GM21390 (cell line): ENCODE measurements at regions not wholly inside any gene's neighbourhood (a gene's known extent, or its start where the extent isn't known, plus 50 kb on each side); places are given as distances from the start of the nearest gene placed in this dataset.
"Not testable (repeated sequence)": the region's sequence is repeated elsewhere in the genome, so short reads cannot be mapped to it uniquely, and the experiment has no call there.

ENCODE experiments used
- ATAC-seq: cut with Tn5 transposase; IDR thresholded peaks from one replicate; pipeline ENCODE4 v1.9.1; 2021; ENCODE audit not compliant: unreplicated experiment

DNA sequence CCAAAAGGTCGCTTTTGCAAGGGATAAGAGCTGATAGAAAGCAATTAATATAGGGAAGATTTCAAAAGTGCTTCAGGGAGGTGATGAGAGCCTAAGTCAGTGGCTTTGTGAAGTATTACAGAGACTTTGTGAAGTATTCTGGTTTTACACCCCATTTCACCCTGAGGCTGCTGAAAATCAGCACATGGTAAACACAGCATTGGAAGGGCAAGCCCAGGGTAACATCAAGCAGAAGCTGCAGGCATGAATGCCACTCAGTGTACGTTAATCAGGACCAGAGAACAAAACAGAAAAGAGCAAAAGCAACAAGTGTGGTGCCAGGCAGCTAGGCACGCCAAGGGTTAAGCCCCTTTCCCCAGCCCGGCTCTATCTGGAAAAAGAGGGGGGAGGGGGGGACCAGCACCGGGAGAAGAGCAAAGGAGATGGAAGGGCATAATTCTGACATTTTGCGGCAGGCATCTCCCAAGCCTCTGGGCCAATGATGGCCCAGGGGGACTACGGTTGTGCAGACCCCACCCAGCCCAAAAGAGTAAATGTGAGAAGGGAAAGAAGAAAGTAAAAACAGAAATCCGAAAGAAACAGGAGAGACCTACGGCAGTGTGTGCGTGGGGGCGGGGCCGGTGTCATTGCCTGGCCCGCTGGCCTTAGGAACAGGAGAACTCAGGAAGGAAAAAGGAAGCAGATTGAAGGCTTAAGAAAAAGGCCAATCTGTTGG lies 58.9 kb downstream of the DHRS2 start:
- ATAC-seq = no peak

DNA sequence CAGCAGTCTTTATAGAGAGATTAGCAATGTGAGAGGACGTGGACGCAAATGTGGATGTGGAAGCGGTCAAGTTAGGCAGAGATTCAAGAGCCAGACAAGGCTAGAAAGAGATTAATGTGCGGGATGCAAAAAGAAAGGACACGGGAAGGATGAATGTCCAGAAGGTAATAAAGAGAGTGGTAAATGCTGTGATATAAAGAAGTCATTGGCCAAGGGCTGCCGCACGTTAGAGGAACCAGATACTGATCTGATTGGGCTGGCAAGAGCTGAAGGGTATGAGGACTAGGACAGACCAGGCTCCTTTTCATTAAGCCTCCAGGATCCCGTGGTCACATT lies 59.5 kb downstream of the DHRS2 start:
- ATAC-seq = no peak

DNA sequence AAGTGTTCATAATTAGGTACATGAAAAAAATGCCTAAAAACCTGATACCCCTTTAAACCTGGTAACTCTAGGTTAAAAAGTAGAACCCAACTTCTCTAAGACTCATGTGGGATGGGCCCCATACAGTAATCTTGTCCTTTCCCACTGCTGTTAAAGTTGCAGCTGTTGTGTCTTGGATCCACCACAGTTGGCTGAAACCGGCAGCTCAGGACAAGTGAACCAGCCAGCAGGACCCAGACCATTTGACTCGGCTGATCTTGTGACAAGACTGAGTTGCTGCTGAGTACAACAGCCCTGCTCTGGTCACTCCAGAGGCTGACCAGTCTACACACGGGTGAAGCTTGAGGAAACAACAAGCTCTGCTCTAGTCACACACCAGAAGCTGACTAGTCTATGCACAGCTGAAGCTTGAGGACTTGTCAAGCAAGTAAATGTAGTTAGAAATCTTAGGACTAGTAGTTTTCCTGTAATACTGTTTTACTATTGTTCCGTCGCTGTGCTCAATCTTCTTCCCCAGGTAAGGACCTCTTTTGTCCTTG lies 60.6 kb downstream of the DHRS2 start:
- ATAC-seq = no peak

DNA sequence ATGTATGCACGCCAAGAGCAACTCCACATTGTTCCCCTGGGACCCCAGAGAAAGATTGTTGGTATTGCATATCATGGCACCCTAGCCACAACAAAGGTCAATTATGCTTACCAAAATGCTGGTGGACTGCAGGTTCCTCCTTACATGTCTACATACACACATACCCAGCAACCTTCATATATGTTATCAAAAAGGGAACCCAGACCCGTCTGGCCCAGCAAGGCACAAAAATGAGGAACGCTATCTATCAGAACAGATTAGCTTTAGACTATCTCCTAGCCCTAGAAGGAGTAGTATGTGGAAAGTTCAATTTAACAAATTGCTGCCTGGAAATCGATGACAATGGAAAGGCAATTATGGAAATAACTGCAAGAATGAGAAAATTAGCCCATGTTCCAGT lies 61.5 kb downstream of the DHRS2 start:
- ATAC-seq = no peak

DNA sequence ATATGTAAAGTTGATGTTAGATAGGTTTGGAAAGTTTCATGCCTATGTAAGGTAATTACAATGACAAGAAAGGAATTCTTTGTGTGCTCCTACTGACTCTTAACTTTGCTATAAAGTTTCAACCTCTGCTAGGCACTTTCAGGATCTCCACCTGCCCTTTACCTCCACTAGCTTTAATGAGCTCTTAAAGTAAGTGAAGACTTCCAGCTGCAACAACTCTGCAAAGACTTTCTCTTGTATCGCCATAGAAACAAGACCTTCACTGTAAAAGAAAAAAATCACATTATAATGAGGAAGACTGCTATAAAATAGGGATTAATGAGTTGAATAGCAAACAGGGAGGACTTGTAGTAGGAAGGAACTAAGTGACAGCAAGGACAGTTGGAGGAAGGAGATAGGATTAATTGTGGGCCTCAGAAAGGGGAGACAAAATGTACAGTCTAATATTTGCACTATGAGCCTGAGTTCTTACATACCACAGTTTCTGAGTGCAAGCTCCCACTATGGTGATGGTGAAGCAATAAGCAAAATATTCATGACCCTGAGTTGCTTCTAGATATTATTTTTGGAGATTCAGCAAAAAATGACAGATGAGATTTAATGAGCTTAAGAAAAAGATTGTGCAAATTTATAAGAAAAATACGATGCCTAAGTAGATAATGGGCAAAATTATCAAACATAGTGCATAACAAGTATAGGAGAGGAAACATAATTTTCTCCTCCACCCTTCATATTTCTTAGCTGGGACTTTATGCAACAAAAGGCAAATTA lies 66.7 kb downstream of the DHRS2 start:
- no peak for ATAC-seq

DNA sequence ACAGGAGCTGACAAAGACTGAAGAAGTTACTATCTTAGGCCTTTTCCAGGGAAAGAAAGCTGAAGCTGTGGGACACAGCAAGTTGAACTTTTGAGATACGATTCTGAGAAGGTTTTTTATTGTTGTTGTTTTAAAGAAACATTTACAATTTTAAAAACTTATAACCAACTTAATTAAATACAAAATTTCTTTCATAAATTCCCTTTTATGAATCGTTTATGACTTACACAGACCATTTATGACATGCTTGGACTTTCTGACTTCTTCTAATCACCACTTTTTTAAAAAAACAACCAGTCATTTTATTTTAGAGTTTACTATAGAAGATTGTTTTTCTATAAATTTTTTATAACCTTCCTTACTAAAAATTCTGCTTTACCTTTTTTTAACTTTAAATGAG lies 68.7 kb downstream of the DHRS2 start:
- ATAC-seq = no peak

DNA sequence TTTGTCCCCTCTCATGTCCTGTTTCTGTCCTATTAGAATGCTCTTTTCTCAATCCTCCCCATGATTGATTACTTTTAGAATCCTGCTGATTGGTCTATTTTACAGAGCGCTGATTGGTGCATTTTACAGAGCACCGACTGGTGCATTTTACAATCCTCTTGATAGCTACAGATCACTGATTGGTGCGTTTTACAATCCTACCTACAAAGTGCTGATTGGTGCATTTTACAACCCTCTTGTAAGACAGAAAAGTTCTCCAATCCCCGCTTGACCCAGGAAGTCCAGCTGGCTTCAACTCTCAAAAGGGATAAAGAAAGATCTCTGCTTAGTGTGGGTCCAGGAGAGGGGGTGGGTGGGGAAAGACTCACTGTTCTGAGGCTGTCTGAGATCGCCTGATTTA lies 71.3 kb downstream of the DHRS2 start:
- ATAC-seq = no peak

DNA sequence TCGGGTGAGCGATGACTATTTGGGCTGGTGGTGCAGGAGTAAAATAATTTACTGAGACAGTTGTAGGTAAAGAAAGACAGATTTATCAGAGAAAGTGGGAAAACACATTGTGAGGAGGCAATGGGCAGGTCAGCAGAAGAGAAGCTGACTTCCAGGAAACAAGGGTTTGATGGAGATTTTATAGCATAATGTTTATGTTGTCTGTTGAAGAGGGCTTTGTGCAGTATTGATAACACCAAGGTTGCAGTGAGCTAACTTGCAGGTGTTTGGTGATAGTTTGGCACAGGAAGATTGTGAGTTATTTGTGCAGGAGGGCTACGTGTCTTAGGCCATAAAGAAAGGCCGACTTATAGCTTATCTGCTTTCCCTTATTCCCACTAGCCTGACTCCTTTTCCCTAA lies 72.2 kb downstream of the DHRS2 start:
- no peak for ATAC-seq

DNA sequence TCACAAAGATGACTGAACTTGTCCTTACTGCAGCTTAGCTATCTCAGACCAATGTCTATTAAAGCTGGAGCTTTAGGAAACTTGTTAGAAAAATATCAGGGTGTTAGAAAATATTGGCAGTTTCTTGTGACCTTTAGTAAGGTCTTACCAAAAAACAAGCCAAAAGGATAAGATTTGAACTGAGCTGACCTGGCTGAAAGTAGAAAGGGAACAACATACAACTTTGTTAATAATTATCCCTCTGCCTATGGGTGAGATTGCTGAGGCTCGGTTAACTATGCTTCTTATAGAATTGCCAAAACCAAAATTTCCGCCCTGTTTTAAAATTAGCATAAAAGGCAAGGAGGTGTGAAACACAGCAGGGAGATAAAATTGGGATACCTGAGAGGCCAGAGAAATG lies 73.8 kb downstream of the DHRS2 start:
- ATAC-seq = no peak

DNA sequence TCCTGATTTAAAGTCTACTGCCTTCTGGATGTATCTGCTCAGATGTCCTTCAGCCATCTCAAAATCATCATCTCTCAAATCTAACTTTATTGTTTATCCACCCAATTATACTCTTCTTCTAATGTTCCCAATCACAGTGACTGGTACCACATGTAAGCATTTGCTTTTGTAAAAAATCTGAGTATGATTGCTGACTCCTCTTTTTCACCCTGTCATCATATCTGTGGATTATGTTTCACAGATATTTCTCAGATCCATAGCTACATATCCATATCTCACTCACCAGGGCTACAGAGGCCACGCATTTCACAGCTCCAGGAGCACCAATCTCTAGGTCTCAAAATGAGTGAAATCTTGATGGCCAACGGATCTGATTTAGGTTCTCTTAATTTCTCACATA lies 76.1 kb downstream of the DHRS2 start:
- no peak for ATAC-seq

DNA sequence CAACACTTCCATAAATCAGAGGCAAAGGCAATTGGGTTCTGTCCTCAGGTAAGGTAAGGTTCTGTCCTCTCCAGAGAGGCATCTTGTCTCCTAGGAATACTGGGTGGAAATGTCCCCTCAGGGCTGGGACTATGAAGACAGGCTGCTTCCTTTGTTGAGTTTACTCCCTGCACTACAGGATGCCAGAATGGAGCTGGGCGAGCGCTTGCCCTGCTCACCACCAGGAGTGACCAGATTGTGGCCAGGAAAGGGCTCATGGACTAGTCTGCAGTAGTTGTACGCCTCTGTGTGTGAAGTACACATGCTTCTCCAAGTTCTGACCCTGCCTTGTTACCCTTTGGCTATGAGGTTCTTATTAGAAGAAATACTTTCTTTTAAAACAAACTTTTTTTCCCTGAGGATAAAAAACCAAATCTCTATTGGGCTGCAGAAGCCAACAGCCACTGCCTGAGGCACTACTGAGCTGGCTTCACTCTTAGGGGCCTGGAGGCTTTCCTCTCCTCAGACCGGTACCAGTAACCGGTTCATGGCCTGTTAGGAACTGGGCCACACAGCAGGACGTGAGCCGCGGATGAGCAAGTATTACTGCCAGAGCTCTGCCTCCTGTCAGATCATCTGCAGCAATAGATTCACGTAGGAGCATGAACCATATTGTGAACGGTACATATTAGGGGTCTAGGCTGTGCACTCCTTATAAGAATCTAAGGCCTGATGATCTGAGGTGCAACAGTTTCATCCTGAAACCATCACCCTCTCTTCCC lies 83.2 kb downstream of the DHRS2 start:
- no peak for ATAC-seq

DNA sequence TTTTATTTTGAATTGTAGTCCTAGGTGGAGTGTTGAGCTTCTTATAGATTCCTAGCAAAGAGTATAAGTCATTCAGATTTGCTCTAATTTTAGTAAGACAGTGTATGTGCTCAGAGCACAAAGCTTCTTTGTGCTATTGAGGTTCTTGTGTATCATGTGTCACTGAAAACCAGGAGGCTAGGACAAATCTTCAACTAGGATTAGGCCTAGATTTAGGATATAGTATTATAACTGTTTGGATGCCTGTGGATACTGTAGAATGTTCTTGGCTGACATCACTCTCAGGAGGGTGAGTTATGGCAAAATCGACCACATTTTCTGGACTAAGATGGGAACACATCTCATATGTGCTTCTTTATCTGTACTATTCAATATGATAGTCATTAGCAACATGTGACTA lies 86.5 kb downstream of the DHRS2 start:
- ATAC-seq = no peak

DNA sequence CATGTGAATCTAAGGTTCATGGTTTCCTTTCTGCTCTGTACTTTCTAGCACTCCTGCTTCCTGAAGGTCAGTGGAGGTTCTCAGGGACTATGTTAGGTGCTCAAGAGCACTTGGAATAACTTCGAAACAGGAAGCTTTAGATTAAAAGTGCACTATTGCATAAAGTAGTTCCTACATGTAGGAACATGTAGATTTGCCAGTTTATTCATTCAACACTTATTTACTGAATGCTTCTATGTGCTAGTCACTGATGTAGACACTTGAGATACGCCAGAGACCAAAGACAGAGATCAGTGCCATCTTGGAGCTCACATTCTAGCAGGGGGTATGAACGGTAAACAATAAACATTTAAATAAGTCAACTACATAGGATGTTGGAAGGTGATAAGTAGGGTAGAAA lies 87.7 kb downstream of the DHRS2 start:
- ATAC-seq = no peak

DNA sequence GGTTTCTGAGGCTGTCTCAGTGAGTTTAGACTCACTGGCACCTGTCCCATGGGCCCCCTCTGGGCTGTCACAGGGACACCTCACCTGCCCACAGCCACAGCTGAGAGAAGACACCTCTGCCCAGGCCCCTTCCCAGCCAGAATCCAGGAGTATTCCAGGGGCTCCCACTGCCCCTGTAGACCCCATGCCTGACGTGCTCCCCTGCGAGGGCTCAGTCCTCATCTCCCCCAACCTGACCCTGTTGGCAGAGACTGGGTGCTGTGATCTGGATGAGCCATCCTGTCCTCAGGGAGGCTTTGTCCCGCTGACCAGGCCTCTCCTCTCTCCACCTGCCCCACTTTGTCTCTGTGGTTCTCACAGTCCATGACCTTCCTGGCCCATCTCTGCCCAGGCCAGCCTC lies 89.4 kb downstream of the DHRS2 start:
- ATAC-seq = no peak

DNA sequence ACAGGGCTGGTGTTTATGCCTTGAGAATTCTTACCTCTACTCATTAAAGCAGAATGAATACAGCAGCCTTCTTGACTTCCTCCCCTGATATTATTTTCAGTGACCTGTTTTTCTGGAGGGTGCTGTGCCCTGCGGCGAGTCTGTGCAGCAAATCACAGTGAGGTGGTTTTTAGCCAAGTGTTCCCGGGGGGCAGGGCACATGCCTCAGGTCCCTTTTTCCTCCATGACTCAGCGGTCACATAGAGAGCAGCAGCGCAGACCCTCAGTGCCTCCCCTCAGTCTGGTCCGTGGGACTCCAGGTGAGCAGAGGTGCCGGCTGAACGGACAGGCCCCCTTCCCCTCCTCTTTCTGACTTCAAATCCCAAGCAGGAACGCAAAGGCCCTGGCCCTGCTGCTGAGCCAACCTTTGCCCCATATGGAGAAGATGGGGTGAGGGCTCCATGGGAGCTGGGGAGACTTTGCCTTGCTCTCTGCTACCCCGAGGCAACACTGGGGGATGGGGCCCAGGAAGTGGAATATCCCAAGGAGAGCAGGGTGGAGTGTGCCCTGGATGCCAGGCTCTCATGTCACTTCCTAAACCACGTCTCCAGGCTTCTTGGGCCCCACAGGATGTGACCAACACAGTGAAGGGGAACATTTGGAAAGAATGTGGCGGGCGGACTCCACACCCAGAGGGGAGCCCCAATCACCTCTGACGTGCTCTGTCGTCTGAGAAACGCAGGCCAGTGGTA lies 90.0 kb downstream of the DHRS2 start:
- no peak for ATAC-seq

DNA sequence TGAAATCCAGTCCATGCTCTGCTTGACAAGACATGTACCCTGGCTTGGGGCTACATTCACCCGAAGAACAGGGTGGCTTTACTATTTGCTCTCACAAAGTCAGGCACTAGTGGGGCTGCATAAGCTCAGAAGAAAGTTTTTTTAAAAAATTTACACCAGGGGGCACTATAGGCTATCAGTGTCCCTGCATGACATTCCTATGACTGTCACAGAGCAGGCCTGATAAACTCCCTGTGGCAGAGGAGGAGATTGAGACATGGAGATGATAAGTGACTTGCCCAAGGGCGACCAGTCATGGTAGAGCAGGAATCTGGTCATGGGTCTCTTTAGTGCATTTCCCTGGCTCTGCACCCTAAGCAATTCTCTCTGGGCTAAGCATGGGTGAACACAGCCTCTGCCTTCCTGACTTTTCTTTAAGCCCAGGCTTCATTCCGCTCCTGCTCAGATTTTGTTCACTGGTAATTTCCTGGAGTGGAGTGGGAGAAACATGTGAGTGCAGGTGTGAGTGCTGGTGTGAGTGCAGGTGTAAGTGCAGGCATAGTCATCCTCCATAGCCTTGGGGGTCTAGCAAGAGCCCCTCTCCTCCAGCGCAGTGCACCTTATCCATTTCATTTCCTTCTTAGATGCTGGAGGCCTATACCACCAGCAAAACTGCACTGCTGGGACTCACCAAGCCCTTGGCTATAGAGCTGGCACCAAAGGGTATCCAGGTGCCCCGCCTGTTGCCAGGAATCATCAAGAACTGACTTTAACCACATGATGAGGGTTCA lies 91.6 kb downstream of the DHRS2 start:
- ATAC-seq = no peak

DNA sequence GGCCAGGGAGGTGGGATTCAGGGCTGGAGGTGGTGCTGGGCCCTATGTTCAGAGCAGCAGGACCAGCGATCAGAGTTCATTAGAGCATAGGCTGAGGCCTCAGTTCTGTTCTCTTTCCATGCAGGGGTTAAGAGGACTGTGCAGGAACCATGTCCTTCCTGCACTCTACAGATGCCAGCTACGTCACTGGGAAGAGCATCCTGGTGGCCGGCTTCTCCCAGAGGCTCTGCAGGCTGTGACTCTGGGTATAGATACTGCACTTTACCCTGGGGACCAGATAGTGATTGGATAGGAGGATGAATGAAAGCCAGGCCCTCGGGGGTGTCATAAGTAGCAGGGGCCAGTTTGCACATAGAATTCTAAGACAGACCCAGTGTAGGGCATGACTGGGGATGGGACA lies 92.6 kb downstream of the DHRS2 start:
- ATAC-seq = no peak

DNA sequence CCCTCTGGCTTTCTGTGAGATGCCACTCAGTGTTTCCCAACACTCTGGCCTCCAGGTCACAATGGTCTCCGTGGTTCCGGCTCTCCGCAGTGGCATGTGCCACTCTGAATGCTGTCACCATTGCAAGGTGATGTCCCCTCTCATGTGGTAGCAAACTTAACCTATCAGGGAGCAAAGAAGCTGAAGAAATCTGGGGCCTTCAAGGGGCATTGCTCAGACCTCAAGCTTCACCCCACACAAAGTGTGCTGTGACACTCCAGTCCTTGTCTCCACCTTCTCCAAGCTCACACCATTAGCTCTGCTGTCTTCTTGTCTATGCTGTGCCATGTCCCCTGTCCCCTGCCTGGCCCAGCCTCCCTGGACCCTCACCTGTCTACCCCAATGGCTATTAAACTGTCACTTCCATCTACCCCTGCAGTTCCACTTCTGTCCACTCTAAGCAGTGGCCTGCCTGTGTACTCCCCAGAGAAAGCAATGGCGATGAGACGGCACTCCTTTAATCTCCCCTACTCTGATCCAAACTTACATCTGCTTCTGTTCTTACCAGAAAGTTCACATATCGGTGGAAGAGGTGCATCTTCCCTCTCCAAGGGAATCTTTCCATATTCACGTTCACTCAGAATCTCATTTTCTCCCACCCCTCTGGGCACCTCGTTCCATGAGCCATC lies 93.7 kb downstream of the DHRS2 start:
- ATAC-seq = no peak

DNA sequence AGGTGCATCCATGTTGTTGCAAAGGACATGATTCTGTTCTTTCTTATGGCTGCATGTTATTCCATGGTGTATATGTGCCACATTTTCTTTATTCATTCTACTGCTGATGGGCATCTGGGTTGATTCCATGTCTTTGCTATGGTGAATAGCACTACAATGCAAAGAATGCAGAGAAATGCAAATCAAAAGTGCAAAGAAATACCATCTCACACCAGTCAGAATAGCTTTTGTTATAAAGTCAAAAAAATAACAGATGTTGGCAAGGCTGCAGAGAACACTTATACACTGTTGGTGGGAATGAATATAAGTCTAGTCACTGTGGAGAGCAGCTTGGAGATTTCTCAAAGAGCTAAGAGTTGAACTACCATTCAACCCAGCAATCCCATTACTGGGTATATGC lies 99.2 kb downstream of the DHRS2 start:
- ATAC-seq = no peak

DNA sequence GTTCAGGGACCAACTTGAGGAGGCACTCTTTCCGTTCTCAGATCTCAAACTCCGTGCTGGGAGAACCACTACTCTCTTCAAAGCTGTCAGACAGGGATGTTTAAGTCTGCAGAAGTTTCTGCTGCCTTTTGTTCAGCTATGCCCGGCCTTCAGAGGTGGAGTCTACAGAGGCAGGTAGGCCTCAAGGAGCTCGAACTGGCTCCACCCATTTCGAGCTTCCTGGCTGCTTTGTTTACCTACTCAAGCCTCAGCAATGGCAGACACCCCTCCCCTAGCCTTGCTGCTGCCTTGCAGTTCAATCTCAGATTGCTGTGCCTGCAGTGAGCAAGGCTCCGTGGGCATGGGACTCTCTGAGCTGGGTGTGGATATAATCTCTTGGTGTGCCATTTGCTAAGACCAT lies 108.2 kb downstream of the DHRS2 start:
- not testable (repeated sequence) for ATAC-seq
